Neural progenitor cell (in vitro differentiated cells): ENCODE measurements at regions not wholly inside any gene's neighbourhood (a gene's known extent, or its start where the extent isn't known, plus 50 kb on each side); places are given as distances from the start of the nearest gene placed in this dataset.

Source experiments
- DNase-seq: peaks from one replicate; pipeline ENCODE4 v3.0.0-alpha.2; 2016; ENCODE audit warnings: low spot score
- H2AFZ ChIP-seq: fragments of 200-600 bp; sonication (generic); replicated peaks from 2 replicates; pipeline ENCODE4 v1.6.1; 2016; ENCODE audit warnings: antibody characterized with exemption
- H3F3A ChIP-seq: fragments of 200-600 bp; sonication (generic); 2 replicates; pipeline ENCODE4 v1.6.1; 2016; ENCODE audit warnings: antibody characterized with exemption, low read depth
- H3K27ac ChIP-seq: fragments of 200-600 bp; sonication (generic); 2 replicates; pipeline ENCODE4 v1.5.1; 2016; ENCODE audit warnings: mild to moderate bottlenecking
- H3K27me3 ChIP-seq: fragments of 200-600 bp; sonication (generic); 2 replicates; pipeline ENCODE4 v1.6.1; 2016; ENCODE audit warnings: mild to moderate bottlenecking, moderate library complexity
- H3K36me3 ChIP-seq: fragments of 200-600 bp; sonication (generic); 2 replicates; pipeline ENCODE4 v1.5.1; 2016
- H3K4me1 ChIP-seq: fragments of 200-600 bp; sonication (generic); 2 replicates; pipeline ENCODE4 v1.6.1; 2016; ENCODE audit warnings: mixed run types
- H3K4me2 ChIP-seq: fragments of 200-600 bp; sonication (generic); 2 replicates; pipeline ENCODE4 v1.6.1; 2016
- H3K4me3 ChIP-seq: fragments of 200-600 bp; sonication (generic); 2 replicates; pipeline ENCODE4 v1.5.1; 2016
- H3K79me2 ChIP-seq: fragments of 200-600 bp; sonication (generic); 2 replicates; pipeline ENCODE4 v1.6.1; 2016; ENCODE audit warnings: low read depth
- H3K9ac ChIP-seq: fragments of 200-600 bp; sonication (generic); 2 replicates; pipeline ENCODE4 v1.6.1; 2016
- H3K9me3 ChIP-seq: fragments of 200-600 bp; sonication (generic); 2 replicates; pipeline ENCODE4 v1.5.1; 2016; ENCODE audit warnings: low read depth
- H4K20me1 ChIP-seq: fragments of 200-600 bp; sonication (generic); 2 replicates; pipeline ENCODE4 v1.6.1; 2016; ENCODE audit warnings: low read depth
- H3K27ac Mint-ChIP-seq: 3 replicates; pipeline ENCODE4 v1.8.0; 2021; ENCODE audit warnings: mixed read lengths
- H3K27me3 Mint-ChIP-seq: 2 replicates; pipeline ENCODE4 v1.8.0; 2022; ENCODE audit warnings: low read depth, mild to moderate bottlenecking, inconsistent platforms, moderate library complexity, mixed read lengths; ENCODE audit not compliant: insufficient read depth
- H3K36me3 Mint-ChIP-seq: 3 replicates; pipeline ENCODE4 v1.8.0; 2021; ENCODE audit warnings: mixed read lengths
- H3K4me1 Mint-ChIP-seq: 3 replicates; pipeline ENCODE4 v1.8.0; 2021; ENCODE audit warnings: mixed read lengths
- H3K4me3 Mint-ChIP-seq: 3 replicates; pipeline ENCODE4 v1.8.0; 2021; ENCODE audit warnings: mild to moderate bottlenecking, moderate library complexity, mixed read lengths
- H3K9me3 Mint-ChIP-seq: 3 replicates; pipeline ENCODE4 v1.8.0; 2020; ENCODE audit warnings: mixed read lengths
- EZH2 ChIP-seq: fragments of 200-600 bp; sonication (generic); IDR thresholded peaks from 2 replicates; pipeline ENCODE4 v1.6.1; 2017; ENCODE audit warnings: antibody characterized with exemption, mild to moderate bottlenecking, moderate library complexity
- EZH2phosphoT487 ChIP-seq: fragments of 200-600 bp; sonication (generic); IDR thresholded peaks from 2 replicates; pipeline ENCODE4 v1.6.1; 2017; ENCODE audit warnings: antibody characterized with exemption
- TF ChIP-seq, protein P1 (sequence below): fragments of 200-600 bp; sonication (generic); IDR thresholded peaks from 2 replicates; pipeline ENCODE4 v1.5.1; 2017; ENCODE audit warnings: antibody characterized with exemption, mild to moderate bottlenecking

DNA sequence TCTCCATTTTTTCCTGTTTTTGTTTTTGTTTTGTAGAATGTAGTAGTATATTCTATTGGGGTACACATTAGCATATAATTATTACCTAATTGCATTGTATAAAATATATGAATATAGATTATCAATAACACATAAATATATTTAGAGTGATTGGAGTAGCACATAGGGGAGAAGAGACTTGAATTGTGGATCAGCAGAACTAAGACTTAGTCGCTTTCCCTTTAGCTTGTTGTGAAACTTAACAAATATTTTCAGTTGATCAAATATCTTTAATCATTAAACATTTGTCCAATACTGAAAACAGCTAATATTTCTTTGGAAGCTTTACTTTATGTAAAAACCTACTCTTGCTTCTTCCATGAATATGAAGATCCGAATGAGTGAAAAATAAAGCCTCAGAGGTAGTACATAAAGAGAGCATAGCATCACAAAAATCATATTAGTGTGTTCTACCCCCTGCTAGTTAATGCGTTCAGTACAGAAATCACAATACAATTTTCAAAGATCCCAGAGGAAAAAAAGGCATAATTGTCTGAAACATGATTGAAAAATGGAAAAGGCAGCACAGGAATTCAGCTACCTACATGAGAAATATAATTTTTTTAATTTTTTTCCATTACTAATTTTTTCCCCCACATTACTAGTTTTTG, 1348.0 kb upstream of the PRR20A start:
- TF ChIP-seq EZH2 = no peak
- TF ChIP-seq, protein P1, sequence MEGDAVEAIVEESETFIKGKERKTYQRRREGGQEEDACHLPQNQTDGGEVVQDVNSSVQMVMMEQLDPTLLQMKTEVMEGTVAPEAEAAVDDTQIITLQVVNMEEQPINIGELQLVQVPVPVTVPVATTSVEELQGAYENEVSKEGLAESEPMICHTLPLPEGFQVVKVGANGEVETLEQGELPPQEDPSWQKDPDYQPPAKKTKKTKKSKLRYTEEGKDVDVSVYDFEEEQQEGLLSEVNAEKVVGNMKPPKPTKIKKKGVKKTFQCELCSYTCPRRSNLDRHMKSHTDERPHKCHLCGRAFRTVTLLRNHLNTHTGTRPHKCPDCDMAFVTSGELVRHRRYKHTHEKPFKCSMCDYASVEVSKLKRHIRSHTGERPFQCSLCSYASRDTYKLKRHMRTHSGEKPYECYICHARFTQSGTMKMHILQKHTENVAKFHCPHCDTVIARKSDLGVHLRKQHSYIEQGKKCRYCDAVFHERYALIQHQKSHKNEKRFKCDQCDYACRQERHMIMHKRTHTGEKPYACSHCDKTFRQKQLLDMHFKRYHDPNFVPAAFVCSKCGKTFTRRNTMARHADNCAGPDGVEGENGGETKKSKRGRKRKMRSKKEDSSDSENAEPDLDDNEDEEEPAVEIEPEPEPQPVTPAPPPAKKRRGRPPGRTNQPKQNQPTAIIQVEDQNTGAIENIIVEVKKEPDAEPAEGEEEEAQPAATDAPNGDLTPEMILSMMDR = no peak
- TF ChIP-seq EZH2phosphoT487 = no peak
- H3K79me2 ChIP-seq = no peaks in the 10 kb centered on the region
- no peaks in the 10 kb centered on the region for H3K36me3 Mint-ChIP-seq
- H3K9me3 Mint-ChIP-seq = no peaks in the 10 kb centered on the region
- no peak overlapping the region for H3K27ac ChIP-seq
- H3K9ac ChIP-seq = no peak overlapping the region
- no peak overlapping the region for H3K27ac Mint-ChIP-seq
- no peak overlapping the region for H2AFZ ChIP-seq
- no peak for DNase-seq
- H3K4me1 ChIP-seq = no peaks in the 10 kb centered on the region
- H3K36me3 ChIP-seq = no peaks in the 10 kb centered on the region
- no peaks in the 10 kb centered on the region for H3F3A ChIP-seq
- H3K4me3 Mint-ChIP-seq = no peak overlapping the region
- no peaks in the 10 kb centered on the region for H3K27me3 Mint-ChIP-seq
- no peaks in the 10 kb centered on the region for H4K20me1 ChIP-seq
- no peaks in the 10 kb centered on the region for H3K4me1 Mint-ChIP-seq
- H3K9me3 ChIP-seq = no peaks in the 10 kb centered on the region
- H3K4me3 ChIP-seq = no peak overlapping the region
- H3K27me3 ChIP-seq = no peaks in the 10 kb centered on the region
- H3K4me2 ChIP-seq = no peak overlapping the region

DNA sequence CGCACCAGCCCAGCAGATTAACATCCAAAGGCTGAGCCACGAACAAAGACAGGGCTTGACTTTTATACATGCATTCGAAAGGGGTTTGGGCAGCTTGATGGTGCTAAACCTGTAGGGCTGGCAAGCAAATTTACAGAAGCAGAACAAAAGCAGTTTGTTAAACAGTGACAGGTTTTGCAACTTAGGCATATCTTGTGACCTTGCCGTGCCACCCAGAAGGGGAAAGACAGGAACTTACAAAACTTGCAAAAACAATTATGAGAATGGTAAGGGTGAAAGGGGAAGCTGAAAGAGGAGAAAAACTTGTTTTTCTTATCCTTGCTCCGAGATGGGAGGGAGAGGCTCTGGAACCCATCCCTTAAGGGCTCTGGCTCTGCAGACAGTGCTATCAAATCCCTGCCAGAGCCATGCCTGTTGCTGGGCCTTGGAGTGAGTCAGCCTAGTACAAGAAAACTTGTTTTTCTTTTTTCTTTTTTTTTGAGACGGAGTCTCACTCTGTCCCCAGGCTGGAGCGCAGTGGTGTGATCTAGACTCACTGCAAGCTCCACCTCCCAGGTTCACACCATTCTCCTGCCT, 1325.2 kb upstream of the PRR20A start:
- DNase-seq = no peak
- Histone ChIP-seq H2AFZ (no peak overlapping the region), H3K4me1 (no peaks in the 10 kb centered on the region), H4K20me1 (no peaks in the 10 kb centered on the region), H3K79me2 (no peaks in the 10 kb centered on the region), H3K4me3 (no peak overlapping the region), H3K27ac (no peak overlapping the region), H3F3A (no peaks in the 10 kb centered on the region), H3K9ac (no peak overlapping the region), H3K4me2 (no peak overlapping the region), H3K9me3 (no peaks in the 10 kb centered on the region), H3K27me3 (no peaks in the 10 kb centered on the region), H3K36me3 (peaks cover 3% of the 10 kb centered on the region)
- no peaks in the 10 kb centered on the region for H3K4me1 Mint-ChIP-seq
- no peak overlapping the region for H3K4me3 Mint-ChIP-seq
- H3K27ac Mint-ChIP-seq = no peak overlapping the region
- H3K9me3 Mint-ChIP-seq = peaks cover 6% of the 10 kb centered on the region
- TF ChIP-seq, protein P1 = no peak
- no peak for TF ChIP-seq EZH2
- TF ChIP-seq EZH2phosphoT487 = no peak
- H3K27me3 Mint-ChIP-seq = no peaks in the 10 kb centered on the region
- H3K36me3 Mint-ChIP-seq = no peaks in the 10 kb centered on the region

DNA sequence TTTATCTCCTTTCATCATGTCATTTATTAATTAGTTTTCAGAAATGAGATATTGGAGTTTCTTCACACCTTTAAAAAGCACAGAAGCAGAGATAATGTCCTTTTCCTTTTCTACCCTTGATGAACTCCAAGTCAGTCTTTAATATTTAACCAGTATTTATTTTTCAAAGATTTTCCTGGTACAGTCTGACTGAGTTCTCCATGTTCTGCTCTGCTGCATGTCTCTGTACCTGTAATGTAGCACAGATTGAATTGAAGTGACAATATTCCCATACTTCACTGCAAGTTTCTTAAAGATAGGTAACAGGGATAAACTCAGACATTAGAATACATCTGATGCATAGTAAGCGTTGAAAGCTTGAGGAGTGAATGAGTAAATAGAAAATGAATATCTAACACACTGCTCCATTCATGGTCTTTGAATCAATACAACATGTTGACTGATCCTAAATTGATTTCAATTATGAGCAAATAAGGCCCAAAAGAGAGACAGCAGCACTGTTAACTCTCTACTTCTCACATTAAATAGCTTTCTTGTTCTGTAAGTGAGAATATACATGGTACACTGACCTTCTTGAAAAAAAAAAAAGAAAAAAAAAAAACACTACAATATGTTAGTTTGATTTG, 1323.6 kb upstream of the PRR20A start:
- no peaks in the 10 kb centered on the region for H3K79me2 ChIP-seq
- no peak overlapping the region for H3K4me3 ChIP-seq
- no peaks in the 10 kb centered on the region for H3K36me3 ChIP-seq
- no peaks in the 10 kb centered on the region for H3K4me1 ChIP-seq
- no peaks in the 10 kb centered on the region for H3K9me3 ChIP-seq
- TF ChIP-seq EZH2 (no peak), EZH2phosphoT487 (no peak)
- TF ChIP-seq, protein P1 = no peak
- Mint-ChIP-seq H3K27ac (no peak overlapping the region), H3K9me3 (peaks cover 4% of the 10 kb centered on the region), H3K4me3 (no peak overlapping the region), H3K4me1 (no peaks in the 10 kb centered on the region), H3K36me3 (no peaks in the 10 kb centered on the region), H3K27me3 (no peaks in the 10 kb centered on the region)
- H3F3A ChIP-seq = no peaks in the 10 kb centered on the region
- H3K27ac ChIP-seq = no peak overlapping the region
- H2AFZ ChIP-seq = no peak overlapping the region
- H3K9ac ChIP-seq = no peak overlapping the region
- no peaks in the 10 kb centered on the region for H3K27me3 ChIP-seq
- no peak for DNase-seq
- H4K20me1 ChIP-seq = no peaks in the 10 kb centered on the region
- no peak overlapping the region for H3K4me2 ChIP-seq
